ENCODE measurements at regions not wholly inside any gene's neighbourhood (a gene's known extent, or its start where the extent isn't known, plus 50 kb on each side); places are given as distances from the start of the nearest gene placed in this dataset.

DNA sequence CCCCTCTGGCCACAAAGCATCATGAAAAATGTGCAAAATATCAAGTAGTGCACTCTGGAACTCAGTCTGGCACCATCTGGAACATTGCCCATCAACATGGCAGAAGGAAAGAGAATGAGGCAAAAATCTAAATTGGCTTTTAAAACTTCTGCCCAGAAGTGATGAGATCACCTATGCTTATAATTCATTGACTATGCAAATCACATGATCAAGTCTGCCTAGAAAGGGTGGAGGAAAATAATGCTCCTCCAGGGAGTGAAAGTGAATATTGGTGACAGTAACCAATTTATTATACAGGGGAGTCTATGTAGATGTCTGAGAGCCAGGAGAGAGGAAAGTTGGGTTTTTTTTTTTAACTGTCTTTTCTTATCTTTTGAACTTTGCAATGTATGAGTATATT lies 73.3 kb upstream of the HIF1A start (continued):
- TF ChIP-seq ZNF19 (tag by site-specific recombination; IDR thresholded peaks at IDR 0.05; ENCODE audit: low read depth) (no peak), HOXC10 (CRISPR knock-in tag; IDR thresholded peaks at IDR 0.05) (no peak)

DNA sequence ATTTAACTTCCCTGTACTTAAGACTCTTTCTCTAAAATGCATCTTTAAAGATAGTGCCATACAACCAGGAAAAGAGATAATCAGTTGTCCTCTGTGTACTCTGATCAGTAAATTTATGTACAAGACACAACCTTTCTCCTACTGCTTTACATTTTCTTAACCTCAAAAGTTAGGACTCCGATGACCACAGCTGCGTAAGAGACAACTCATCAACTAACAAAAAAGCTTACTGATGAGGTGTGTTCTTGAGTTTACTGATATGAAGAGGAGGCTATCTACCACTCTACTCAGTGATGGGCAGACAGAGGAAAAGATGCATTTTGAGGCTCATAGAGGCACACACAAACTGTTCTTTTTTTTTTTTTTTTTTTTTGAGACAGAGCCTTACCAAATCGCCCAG lies 71.4 kb upstream of the HIF1A start:
- ChIA-PET CTCF (no interaction called here), POLR2A (no interaction called here)
- Histone ChIP-seq H3K4me1 (ENCODE audit: control insufficient read depth, insufficient read depth, low read length) (no peaks in the 10 kb centered on the region; the same call in 1 of the 2 replicates), H3K9me3 (ENCODE audit: control insufficient read depth, insufficient read depth, low read depth, low read length) (no peaks in the 10 kb centered on the region), H3K27ac (ENCODE audit: extremely low read depth, low read depth, low read length) (no peak overlapping the region), H3K36me3 (ENCODE audit: control insufficient read depth in 2 of 2, insufficient read depth in 1 of 2, low read length in 2 of 2) (no peaks in the 10 kb centered on the region), H3K4me3 (ENCODE audit: low read depth, low read length) (no peak overlapping the region)
- TF ChIP-seq SCRT1 (tag by site-specific recombination; IDR thresholded peaks at IDR 0.05; ENCODE audit: borderline replicate concordance), result no peak
- no peak for TF ChIP-seq ZNF350 (tag by site-specific recombination; IDR thresholded peaks at IDR 0.05)
- no peak for TF ChIP-seq ZNF292 (tag by site-specific recombination; IDR thresholded peaks at IDR 0.05; ENCODE audit: borderline replicate concordance, low read depth)
- no peak for TF ChIP-seq ZNF529 (tag by site-specific recombination; IDR thresholded peaks at IDR 0.05; ENCODE audit: insufficient replicate concordance)
- TF ChIP-seq, protein P1, sequence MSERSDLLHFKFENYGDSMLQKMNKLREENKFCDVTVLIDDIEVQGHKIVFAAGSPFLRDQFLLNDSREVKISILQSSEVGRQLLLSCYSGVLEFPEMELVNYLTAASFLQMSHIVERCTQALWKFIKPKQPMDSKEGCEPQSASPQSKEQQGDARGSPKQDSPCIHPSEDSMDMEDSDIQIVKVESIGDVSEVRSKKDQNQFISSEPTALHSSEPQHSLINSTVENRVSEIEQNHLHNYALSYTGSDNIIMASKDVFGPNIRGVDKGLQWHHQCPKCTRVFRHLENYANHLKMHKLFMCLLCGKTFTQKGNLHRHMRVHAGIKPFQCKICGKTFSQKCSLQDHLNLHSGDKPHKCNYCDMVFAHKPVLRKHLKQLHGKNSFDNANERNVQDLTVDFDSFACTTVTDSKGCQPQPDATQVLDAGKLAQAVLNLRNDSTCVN (tag by site-specific recombination; optimal IDR thresholded peaks at IDR 0.05), result no peak
- TF ChIP-seq PRDM6 (tag by site-specific recombination; IDR thresholded peaks at IDR 0.05), result no peak
- TF ChIP-seq ZNF2 (tag by site-specific recombination; IDR thresholded peaks at IDR 0.05), result no peak
- TF ChIP-seq, protein P2, sequence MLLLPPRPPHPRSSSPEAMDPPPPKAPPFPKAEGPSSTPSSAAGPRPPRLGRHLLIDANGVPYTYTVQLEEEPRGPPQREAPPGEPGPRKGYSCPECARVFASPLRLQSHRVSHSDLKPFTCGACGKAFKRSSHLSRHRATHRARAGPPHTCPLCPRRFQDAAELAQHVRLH (tag by site-specific recombination; IDR thresholded peaks at IDR 0.05), result no peak
- TF ChIP-seq, protein P3, sequence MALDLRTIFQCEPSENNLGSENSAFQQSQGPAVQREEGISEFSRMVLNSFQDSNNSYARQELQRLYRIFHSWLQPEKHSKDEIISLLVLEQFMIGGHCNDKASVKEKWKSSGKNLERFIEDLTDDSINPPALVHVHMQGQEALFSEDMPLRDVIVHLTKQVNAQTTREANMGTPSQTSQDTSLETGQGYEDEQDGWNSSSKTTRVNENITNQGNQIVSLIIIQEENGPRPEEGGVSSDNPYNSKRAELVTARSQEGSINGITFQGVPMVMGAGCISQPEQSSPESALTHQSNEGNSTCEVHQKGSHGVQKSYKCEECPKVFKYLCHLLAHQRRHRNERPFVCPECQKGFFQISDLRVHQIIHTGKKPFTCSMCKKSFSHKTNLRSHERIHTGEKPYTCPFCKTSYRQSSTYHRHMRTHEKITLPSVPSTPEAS (tag by site-specific recombination; IDR thresholded peaks at IDR 0.05), result no peak
- no peak for TF ChIP-seq BCL11B (tag by site-specific recombination; IDR thresholded peaks at IDR 0.05; ENCODE audit: low read depth)

GRCh38 chr14:61625165-61625564 lies 70.1 kb upstream of the HIF1A start:
- no peak overlapping the region for H3K4me3 ChIP-seq (ENCODE audit: low read depth, low read length)
- CTCF ChIA-PET, result interaction anchor here (1.1 kb wide), 1 partner anchor 16 kb away, joined by 3 read pairs; no protein-coding TSS in a partner anchor
- POLR2A ChIA-PET, result no interaction called here
- peak; percentile 38; the same call in 1 of the 2 replicates for TF ChIP-seq YY2 (tag by site-specific recombination; IDR thresholded peaks at IDR 0.05)
- TF ChIP-seq, protein P4, sequence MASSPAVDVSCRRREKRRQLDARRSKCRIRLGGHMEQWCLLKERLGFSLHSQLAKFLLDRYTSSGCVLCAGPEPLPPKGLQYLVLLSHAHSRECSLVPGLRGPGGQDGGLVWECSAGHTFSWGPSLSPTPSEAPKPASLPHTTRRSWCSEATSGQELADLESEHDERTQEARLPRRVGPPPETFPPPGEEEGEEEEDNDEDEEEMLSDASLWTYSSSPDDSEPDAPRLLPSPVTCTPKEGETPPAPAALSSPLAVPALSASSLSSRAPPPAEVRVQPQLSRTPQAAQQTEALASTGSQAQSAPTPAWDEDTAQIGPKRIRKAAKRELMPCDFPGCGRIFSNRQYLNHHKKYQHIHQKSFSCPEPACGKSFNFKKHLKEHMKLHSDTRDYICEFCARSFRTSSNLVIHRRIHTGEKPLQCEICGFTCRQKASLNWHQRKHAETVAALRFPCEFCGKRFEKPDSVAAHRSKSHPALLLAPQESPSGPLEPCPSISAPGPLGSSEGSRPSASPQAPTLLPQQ (tag by site-specific recombination; IDR thresholded peaks at IDR 0.05), result no peak
- no peak overlapping the region for H3K27ac ChIP-seq (ENCODE audit: extremely low read depth, low read depth, low read length)
- peaks cover under 1% of the 10 kb centered on the region for H3K4me1 ChIP-seq (ENCODE audit: control insufficient read depth, insufficient read depth, low read length)
- no peaks in the 10 kb centered on the region for H3K36me3 ChIP-seq (ENCODE audit: control insufficient read depth in 2 of 2, insufficient read depth in 1 of 2, low read length in 2 of 2)
- no peaks in the 10 kb centered on the region for H3K9me3 ChIP-seq (ENCODE audit: control insufficient read depth, insufficient read depth, low read depth, low read length)

GRCh38 chr14:61627612-61628011 lies 67.7 kb upstream of the HIF1A start:
- Histone ChIP-seq H3K9me3 (ENCODE audit: control insufficient read depth, insufficient read depth, low read depth, low read length) (no peaks in the 10 kb centered on the region), H3K4me3 (ENCODE audit: low read depth, low read length) (no peak overlapping the region), H3K27ac (ENCODE audit: extremely low read depth, low read depth, low read length) (no peak overlapping the region), H3K4me1 (ENCODE audit: control insufficient read depth, insufficient read depth, low read length) (peaks cover 13% of the 10 kb centered on the region), H3K36me3 (ENCODE audit: control insufficient read depth in 2 of 2, insufficient read depth in 1 of 2, low read length in 2 of 2) (no peaks in the 10 kb centered on the region)
- POLR2A ChIA-PET, result no interaction called here
- CTCF ChIA-PET, result interaction anchor here (0.8 kb wide), 1 partner anchor 151 kb away, joined by 3 read pairs; no protein-coding TSS in a partner anchor
- TF ChIP-seq ZNF791 (tag by site-specific recombination; IDR thresholded peaks at IDR 0.05) (no peak), ZNF175 (tag by site-specific recombination; IDR thresholded peaks at IDR 0.05) (no peak), ZNF449 (tag by site-specific recombination; IDR thresholded peaks at IDR 0.05) (no peak)
- TF ChIP-seq, protein P5, sequence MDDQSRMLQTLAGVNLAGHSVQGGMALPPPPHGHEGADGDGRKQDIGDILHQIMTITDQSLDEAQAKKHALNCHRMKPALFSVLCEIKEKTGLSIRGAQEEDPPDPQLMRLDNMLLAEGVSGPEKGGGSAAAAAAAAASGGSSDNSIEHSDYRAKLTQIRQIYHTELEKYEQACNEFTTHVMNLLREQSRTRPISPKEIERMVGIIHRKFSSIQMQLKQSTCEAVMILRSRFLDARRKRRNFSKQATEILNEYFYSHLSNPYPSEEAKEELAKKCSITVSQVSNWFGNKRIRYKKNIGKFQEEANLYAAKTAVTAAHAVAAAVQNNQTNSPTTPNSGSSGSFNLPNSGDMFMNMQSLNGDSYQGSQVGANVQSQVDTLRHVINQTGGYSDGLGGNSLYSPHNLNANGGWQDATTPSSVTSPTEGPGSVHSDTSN (CRISPR knock-in tag; IDR thresholded peaks at IDR 0.05), result no peak
- TF ChIP-seq, protein P6, sequence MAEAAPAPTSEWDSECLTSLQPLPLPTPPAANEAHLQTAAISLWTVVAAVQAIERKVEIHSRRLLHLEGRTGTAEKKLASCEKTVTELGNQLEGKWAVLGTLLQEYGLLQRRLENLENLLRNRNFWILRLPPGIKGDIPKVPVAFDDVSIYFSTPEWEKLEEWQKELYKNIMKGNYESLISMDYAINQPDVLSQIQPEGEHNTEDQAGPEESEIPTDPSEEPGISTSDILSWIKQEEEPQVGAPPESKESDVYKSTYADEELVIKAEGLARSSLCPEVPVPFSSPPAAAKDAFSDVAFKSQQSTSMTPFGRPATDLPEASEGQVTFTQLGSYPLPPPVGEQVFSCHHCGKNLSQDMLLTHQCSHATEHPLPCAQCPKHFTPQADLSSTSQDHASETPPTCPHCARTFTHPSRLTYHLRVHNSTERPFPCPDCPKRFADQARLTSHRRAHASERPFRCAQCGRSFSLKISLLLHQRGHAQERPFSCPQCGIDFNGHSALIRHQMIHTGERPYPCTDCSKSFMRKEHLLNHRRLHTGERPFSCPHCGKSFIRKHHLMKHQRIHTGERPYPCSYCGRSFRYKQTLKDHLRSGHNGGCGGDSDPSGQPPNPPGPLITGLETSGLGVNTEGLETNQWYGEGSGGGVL (tag by site-specific recombination; IDR thresholded peaks at IDR 0.05), result no peak

Measured in HEK293 (cell line).